Kidney epithelial cell (primary cell): ENCODE measurements at regions not wholly inside any gene's neighbourhood (a gene's known extent, or its start where the extent isn't known, plus 50 kb on each side); places are given as distances from the start of the nearest gene placed in this dataset.

ENCODE experiments used
- DNase-seq: peaks from one replicate; pipeline ENCODE4 v3.0.0-alpha.2; 2010; ENCODE audit warnings: low read depth
- H3K27me3 ChIP-seq: 2 replicates; pipeline ENCODE4 v1.6.0; 2011; ENCODE audit warnings: low read length; ENCODE audit not compliant: control insufficient read depth, insufficient read depth
- H3K36me3 ChIP-seq: 2 replicates; pipeline ENCODE4 v1.5.1; 2011; ENCODE audit warnings: low read length; ENCODE audit not compliant: control insufficient read depth, insufficient read depth
- H3K4me3 ChIP-seq: 2 replicates; pipeline ENCODE4 v1.5.1; 2011; ENCODE audit warnings: low read depth, mild to moderate bottlenecking, control low read depth, low read length
- TF ChIP-seq, protein P1 (sequence below): IDR thresholded peaks from 2 replicates; pipeline ENCODE4 v1.5.1; 2011; ENCODE audit warnings: mild to moderate bottlenecking, moderate library complexity, low read length, control low read depth, inconsistent platforms; ENCODE audit not compliant: insufficient read depth, poor library complexity, severe bottlenecking

DNA sequence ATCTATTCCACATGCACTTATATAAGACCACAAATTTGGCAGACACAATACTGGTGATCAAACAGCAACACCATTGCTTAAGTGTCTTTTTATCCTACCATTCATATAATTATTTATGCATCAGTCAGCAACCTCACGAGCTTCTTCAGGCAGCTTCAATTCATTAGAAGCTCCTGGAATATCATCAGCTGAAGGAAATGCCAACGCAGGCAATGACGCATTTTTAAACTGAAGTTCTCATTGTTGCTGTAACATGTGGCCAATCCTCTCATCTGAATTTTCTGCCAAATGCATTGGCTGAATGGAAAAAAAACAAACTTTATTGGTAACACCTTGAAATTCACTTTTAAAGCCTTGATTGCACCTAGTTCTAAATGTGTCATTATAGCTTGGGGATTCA, 376.4 kb upstream of the RGMB start:
- H3K4me3 ChIP-seq = no peak overlapping the region
- no peaks in the 10 kb centered on the region for H3K27me3 ChIP-seq
- DNase-seq = no peak
- H3K36me3 ChIP-seq = no peaks in the 10 kb centered on the region
- TF ChIP-seq, protein P1, sequence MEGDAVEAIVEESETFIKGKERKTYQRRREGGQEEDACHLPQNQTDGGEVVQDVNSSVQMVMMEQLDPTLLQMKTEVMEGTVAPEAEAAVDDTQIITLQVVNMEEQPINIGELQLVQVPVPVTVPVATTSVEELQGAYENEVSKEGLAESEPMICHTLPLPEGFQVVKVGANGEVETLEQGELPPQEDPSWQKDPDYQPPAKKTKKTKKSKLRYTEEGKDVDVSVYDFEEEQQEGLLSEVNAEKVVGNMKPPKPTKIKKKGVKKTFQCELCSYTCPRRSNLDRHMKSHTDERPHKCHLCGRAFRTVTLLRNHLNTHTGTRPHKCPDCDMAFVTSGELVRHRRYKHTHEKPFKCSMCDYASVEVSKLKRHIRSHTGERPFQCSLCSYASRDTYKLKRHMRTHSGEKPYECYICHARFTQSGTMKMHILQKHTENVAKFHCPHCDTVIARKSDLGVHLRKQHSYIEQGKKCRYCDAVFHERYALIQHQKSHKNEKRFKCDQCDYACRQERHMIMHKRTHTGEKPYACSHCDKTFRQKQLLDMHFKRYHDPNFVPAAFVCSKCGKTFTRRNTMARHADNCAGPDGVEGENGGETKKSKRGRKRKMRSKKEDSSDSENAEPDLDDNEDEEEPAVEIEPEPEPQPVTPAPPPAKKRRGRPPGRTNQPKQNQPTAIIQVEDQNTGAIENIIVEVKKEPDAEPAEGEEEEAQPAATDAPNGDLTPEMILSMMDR = no peak

DNA sequence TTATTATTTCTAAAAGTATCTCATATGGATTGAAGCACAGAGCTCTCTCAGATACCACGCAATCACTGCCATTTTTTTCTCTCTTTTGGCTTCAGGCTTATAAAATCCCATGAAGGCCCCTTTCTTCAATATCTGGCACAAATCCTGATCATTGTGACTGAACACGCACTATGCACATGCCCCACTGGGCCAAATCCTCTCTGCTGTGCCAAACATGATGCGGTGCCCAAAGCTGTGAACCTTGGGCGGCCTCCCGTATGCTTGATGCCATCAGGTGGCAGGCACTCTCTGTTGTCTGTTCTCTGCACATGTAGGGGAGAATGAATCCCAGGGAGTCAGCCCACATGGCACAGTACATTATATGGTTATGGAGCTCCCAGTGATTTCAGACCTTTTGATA, 375.0 kb upstream of the RGMB start:
- no peaks in the 10 kb centered on the region for H3K27me3 ChIP-seq
- H3K36me3 ChIP-seq = no peaks in the 10 kb centered on the region
- TF ChIP-seq, protein P1 = no peak
- H3K4me3 ChIP-seq = no peak overlapping the region
- no peak for DNase-seq

DNA sequence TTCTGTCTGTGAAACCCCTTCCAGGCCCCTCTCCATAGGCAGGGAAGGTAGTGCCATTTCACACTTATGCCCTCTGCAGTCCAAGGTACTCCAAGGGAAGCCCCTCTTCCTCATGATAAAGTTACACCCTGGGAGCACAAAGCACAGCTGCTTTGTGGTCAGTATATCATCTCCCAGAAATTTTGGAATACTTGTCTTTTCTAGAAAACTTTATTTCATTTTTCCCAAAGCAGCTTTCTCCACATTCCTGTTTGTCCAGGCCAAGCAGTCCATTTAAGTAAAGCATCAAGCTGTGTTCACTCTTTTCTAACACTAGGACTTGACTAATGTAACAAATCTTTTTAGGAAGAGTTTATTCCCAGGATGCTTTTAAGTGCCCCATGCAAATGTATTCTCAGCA, 371.8 kb upstream of the RGMB start:
- no peak for DNase-seq
- TF ChIP-seq, protein P1 = no peak
- Histone ChIP-seq H3K36me3 (no peaks in the 10 kb centered on the region), H3K27me3 (no peaks in the 10 kb centered on the region), H3K4me3 (no peak overlapping the region)

DNA sequence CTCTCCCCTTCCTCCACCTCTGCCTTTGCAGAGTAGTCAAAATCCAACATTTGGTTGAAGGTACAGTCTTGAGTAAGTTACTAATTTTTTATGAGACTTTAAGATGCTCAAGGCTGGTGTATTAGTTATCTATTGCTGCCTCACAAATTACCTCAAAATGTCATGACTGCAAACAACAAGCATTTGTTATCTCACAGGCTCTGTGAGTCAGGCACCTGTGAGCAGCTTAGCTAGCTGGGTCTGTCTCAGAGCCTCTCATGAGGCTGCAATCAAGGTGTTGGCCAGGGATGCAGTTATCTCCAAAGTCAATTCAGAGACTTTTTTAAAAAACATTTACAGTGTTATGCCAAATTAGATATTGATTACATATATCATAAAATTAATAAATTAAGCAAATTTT, 371.3 kb upstream of the RGMB start:
- TF ChIP-seq, protein P1 = no peak
- no peak overlapping the region for H3K4me3 ChIP-seq
- no peaks in the 10 kb centered on the region for H3K27me3 ChIP-seq
- DNase-seq = no peak
- H3K36me3 ChIP-seq = no peaks in the 10 kb centered on the region

DNA sequence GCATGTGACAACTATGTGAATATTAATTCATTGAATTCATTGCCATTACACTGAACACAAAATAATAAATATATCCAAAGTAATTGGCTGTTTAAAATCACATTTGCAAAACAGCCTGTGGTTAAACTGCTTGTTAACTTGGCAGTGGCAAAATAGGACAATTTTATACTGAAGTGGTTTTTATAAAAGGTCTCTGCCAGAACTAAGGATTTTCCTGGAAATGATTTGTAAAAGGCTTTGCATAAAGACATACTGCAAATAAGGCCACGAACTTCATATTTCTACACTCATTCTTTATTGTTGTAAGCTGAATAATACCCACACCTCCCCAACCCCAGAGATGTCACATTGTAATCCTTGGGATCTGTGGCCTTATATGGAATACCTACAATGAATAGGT, 370.3 kb upstream of the RGMB start:
- no peaks in the 10 kb centered on the region for H3K36me3 ChIP-seq
- H3K27me3 ChIP-seq = no peaks in the 10 kb centered on the region
- H3K4me3 ChIP-seq = no peak overlapping the region
- DNase-seq = no peak
- TF ChIP-seq, protein P1 = no peak

DNA sequence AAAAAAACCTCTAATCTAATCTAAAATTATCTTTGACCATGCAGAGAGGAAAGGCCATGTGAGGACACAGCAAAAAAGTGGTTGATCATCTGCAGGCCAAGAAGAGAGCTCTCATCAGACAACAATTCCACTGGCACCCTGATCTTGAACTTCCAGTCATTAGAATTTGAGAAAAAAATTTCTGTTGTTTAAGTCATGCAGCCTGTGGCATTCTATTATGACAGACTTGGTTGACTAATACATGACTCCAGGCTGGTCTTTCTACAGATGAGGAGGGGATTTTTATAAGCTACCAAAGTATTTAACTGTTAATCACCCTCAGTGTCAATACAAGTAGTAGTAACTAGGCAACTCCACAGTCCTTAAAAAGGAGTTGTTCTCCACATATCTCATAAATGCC, 358.5 kb upstream of the RGMB start:
- DNase-seq = peak; percentile 44
- H3K36me3 ChIP-seq = no peaks in the 10 kb centered on the region
- TF ChIP-seq, protein P1 = no peak

More for the DNA sequence above, 358.5 kb upstream of the RGMB start:
- Histone ChIP-seq H3K27me3 (no peaks in the 10 kb centered on the region), H3K4me3 (no peak overlapping the region)
